Gastroesophageal sphincter (tissue), 4 donors: ENCODE measurements at regions not wholly inside any gene's neighbourhood (a gene's known extent, or its start where the extent isn't known, plus 50 kb on each side); places are given as distances from the start of the nearest gene placed in this dataset.

ENCODE experiments used
- ATAC-seq: fragments of 150-250 bp; one replicate; pipeline ENCODE4 v1.9.1; 2016; ENCODE audit warnings: mild to moderate bottlenecking, moderate library complexity
- H3K27ac ChIP-seq, 4 donors: fragments of 200-600 bp; sonication (generic) in 3 of 4; 1 replicate in 3 of 4; 2 replicates in 1 of 4; pipeline ENCODE4 v1.5.1; 2016 to 2019
- H3K27me3 ChIP-seq: fragments of 200-600 bp; sonication (generic); one replicate; pipeline ENCODE4 v1.5.1; 2019
- H3K36me3 ChIP-seq, 2 donors: fragments of 200-600 bp; sonication (generic); one replicate each; pipeline ENCODE4 v1.5.1; 2019; ENCODE audit warnings: control low read depth in 1 of 2
- H3K4me1 ChIP-seq, 3 donors: fragments of 200-600 bp; sonication (generic); 1 replicate in 2 of 3; 2 replicates in 1 of 3; pipeline ENCODE4 v1.5.1; 2016 to 2019; ENCODE audit warnings: control low read depth in 2 of 3
- H3K4me3 ChIP-seq, 2 donors: fragments of 200-600 bp; sonication (generic); one replicate each; pipeline ENCODE4 v1.5.1; 2019; ENCODE audit warnings: mild to moderate bottlenecking in 1 of 2, moderate library complexity in 1 of 2
- H3K9me3 ChIP-seq, 3 donors: fragments of 200-600 bp; sonication (generic); one replicate each; pipeline ENCODE4 v1.5.1; 2017 to 2019; ENCODE audit warnings: control low read depth in 2 of 3
- CTCF ChIP-seq, 4 experiments: fragments of 200-600 bp in 2 of 4; fragments of 450-650 bp in 2 of 4; sonication (generic) in 1 of 4; IDR thresholded peaks; one replicate each; pipeline ENCODE4 v1.5.1; 2017 to 2019; ENCODE audit warnings: antibody characterized with exemption in 4 of 4, mild to moderate bottlenecking in 2 of 4, moderate library complexity in 2 of 4
- EP300 ChIP-seq: sonication (generic); formaldehyde crosslinking; IDR thresholded peaks from one replicate; pipeline ENCODE4 v1.6.1; 2017; ENCODE audit warnings: antibody characterized with exemption, mild to moderate bottlenecking
- POLR2A ChIP-seq, 2 donors: fragments of 450-650 bp; IDR thresholded peaks; one replicate each; pipeline ENCODE4 v1.6.1; 2017; ENCODE audit warnings: antibody characterized with exemption in 2 of 2, mild to moderate bottlenecking in 2 of 2, moderate library complexity in 1 of 2
- POLR2AphosphoS5 ChIP-seq: sonication (generic); formaldehyde crosslinking; IDR thresholded peaks from one replicate; pipeline ENCODE4 v1.6.1; 2017; ENCODE audit warnings: antibody characterized with exemption
- WGBS, 2 donors: methylation state at CpG; one replicate each; pipeline ENCODE4 v1.1.5; 2018; ENCODE audit warnings: low coverage in 1 of 2; 5-methylcytosine and 5-hydroxymethylcytosine counted together
- small RNA-seq, 4 donors: library from RNA; depleted of rRNA; stranded (forward); fragments of <200 nt; gene quantifications; one replicate each; pipeline ENCODE3, GENCODE V24; 2016

- TF ChIP-seq EP300 (no peak), CTCF (IDR thresholded peaks at IDR 0.05) (no peak), POLR2AphosphoS5 (no peak), POLR2A (IDR thresholded peaks at IDR 0.05) (no peak)
- Histone ChIP-seq H3K9me3 (no peaks in the 10 kb centered on the region), H3K4me3 (no peak overlapping the region), H3K36me3 (no peaks in the 10 kb centered on the region), H3K27ac (no peak overlapping the region), H3K4me1 (no peaks in the 10 kb centered on the region), H3K27me3 (peaks cover 8% of the 10 kb centered on the region)
- WGBS, 2 donors: 80 to 86% methylated on average over 4 to 7 of the region's 9 CpGs
- no peak for ATAC-seq
Measured at GRCh38 chr5:168227973-168228615, 63.4 kb upstream of the WWC1 start.

- 85 to 100% methylated on average over 2 of the region's 3 CpGs for WGBS, 2 donors
- H3K4me3 ChIP-seq: no peak overlapping the region
- H3K4me1 ChIP-seq: no peaks in the 10 kb centered on the region
- ATAC-seq: no peak
- no peak overlapping the region for H3K27ac ChIP-seq
- no peaks in the 10 kb centered on the region for H3K36me3 ChIP-seq
- peaks cover 8% of the 10 kb centered on the region for H3K27me3 ChIP-seq
- no peak for TF ChIP-seq POLR2AphosphoS5
- no peak for TF ChIP-seq EP300
- no peak for TF ChIP-seq POLR2A (IDR thresholded peaks at IDR 0.05)
- no peak for TF ChIP-seq CTCF (IDR thresholded peaks at IDR 0.05)
- H3K9me3 ChIP-seq: no peaks in the 10 kb centered on the region
Measured at GRCh38 chr5:168228668-168229067, 62.8 kb upstream of the WWC1 start.

- Histone ChIP-seq H3K36me3 (no peaks in the 10 kb centered on the region), H3K27ac (no peak overlapping the region), H3K4me3 (no peak overlapping the region), H3K4me1 (no peaks in the 10 kb centered on the region), H3K9me3 (no peaks in the 10 kb centered on the region), H3K27me3 (no peaks in the 10 kb centered on the region)
- TF ChIP-seq POLR2AphosphoS5 (no peak), POLR2A (IDR thresholded peaks at IDR 0.05) (no peak)
- 79 to 83% methylated on average over 2 of the region's 3 CpGs for WGBS, 2 donors
- ATAC-seq: no peak
Measured at GRCh38 chr5:168234133-168234532, 57.3 kb upstream of the WWC1 start.

- 43 to 69% methylated on average over 2 to 8 of the region's 8 CpGs for WGBS, 2 donors
- no peak for TF ChIP-seq CTCF (IDR thresholded peaks at IDR 0.05)
- TF ChIP-seq EP300: no peak
- no peak for TF ChIP-seq POLR2AphosphoS5
- TF ChIP-seq POLR2A (IDR thresholded peaks at IDR 0.05): no peak
- ATAC-seq: no peak
Measured at GRCh38 chr5:168238463-168238862, 53.0 kb upstream of the WWC1 start.

GRCh38 chr5:168239325-168239724, 52.1 kb upstream of the WWC1 start:
- TF ChIP-seq EP300 (no peak), POLR2AphosphoS5 (no peak), CTCF (IDR thresholded peaks at IDR 0.05) (no peak), POLR2A (IDR thresholded peaks at IDR 0.05) (no peak)

More at GRCh38 chr5:168238463-168238862, 53.0 kb upstream of the WWC1 start:
- no peaks in the 10 kb centered on the region for H3K27me3 ChIP-seq
- no peaks in the 10 kb centered on the region for H3K4me1 ChIP-seq
- H3K27ac ChIP-seq: no peak overlapping the region
- no peak overlapping the region for H3K4me3 ChIP-seq
- H3K36me3 ChIP-seq: no peaks in the 10 kb centered on the region
- H3K9me3 ChIP-seq: no peaks in the 10 kb centered on the region

More at GRCh38 chr5:168239325-168239724, 52.1 kb upstream of the WWC1 start:
- Histone ChIP-seq H3K4me1 (no peaks in the 10 kb centered on the region), H3K27me3 (no peaks in the 10 kb centered on the region), H3K36me3 (no peaks in the 10 kb centered on the region), H3K9me3 (no peaks in the 10 kb centered on the region), H3K27ac (no peak overlapping the region), H3K4me3 (no peak overlapping the region)
- no peak for ATAC-seq

Small RNA genes lying in the stretch of these regions (small RNA-seq; reads per million reads assigned to genes)
- gene AC026403.1: 0 reads per million in 4 donors
- 0 reads per million in 4 donors for gene RF00561
- 0 reads per million in 4 donors for gene RN7SKP60
- gene RNU6-168P: 0 reads per million in 4 donors
- 0 reads per million in 4 donors for gene RNU6-209P
